ENCODE measurements at regions not wholly inside any gene's neighbourhood (a gene's known extent, or its start where the extent isn't known, plus 50 kb on each side); places are given as distances from the start of the nearest gene placed in this dataset.

- no peaks in the 10 kb centered on the region for H3K79me2 ChIP-seq (ENCODE audit: insufficient read depth, low read length)
- H3K27ac ChIP-seq (ENCODE audit: low read length) = no peak overlapping the region
- H3K4me2 ChIP-seq (ENCODE audit: insufficient read depth, low read length) = no peak overlapping the region
- H3K9me3 ChIP-seq (ENCODE audit: insufficient read depth, low read length, severe bottlenecking) = no peaks in the 10 kb centered on the region
- ATAC-seq (ENCODE audit: insufficient read depth, low read depth) (no peak), DNase-seq (no peak)
- no peaks in the 10 kb centered on the region for H3K27me3 ChIP-seq (ENCODE audit: insufficient read depth, low read length, poor library complexity)
- H3K9ac ChIP-seq (ENCODE audit: low read depth, low read length) = no peak overlapping the region
- no peak overlapping the region for H2AFZ ChIP-seq (ENCODE audit: low read depth, low read length)
- no peak for TF ChIP-seq EZH2 (IDR thresholded peaks at IDR 0.05; ENCODE audit: borderline replicate concordance, low read depth, low read length, severe bottlenecking)
- TF ChIP-seq, protein P1, sequence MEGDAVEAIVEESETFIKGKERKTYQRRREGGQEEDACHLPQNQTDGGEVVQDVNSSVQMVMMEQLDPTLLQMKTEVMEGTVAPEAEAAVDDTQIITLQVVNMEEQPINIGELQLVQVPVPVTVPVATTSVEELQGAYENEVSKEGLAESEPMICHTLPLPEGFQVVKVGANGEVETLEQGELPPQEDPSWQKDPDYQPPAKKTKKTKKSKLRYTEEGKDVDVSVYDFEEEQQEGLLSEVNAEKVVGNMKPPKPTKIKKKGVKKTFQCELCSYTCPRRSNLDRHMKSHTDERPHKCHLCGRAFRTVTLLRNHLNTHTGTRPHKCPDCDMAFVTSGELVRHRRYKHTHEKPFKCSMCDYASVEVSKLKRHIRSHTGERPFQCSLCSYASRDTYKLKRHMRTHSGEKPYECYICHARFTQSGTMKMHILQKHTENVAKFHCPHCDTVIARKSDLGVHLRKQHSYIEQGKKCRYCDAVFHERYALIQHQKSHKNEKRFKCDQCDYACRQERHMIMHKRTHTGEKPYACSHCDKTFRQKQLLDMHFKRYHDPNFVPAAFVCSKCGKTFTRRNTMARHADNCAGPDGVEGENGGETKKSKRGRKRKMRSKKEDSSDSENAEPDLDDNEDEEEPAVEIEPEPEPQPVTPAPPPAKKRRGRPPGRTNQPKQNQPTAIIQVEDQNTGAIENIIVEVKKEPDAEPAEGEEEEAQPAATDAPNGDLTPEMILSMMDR (IDR thresholded peaks at IDR 0.05; ENCODE audit: borderline replicate concordance, extremely low read depth, low read length, poor library complexity, severe bottlenecking) = no peak
- no peak overlapping the region for H3K4me3 ChIP-seq (ENCODE audit: low read depth in 1 of 2, low read length in 2 of 2)
- H3K36me3 ChIP-seq (ENCODE audit: insufficient read depth, low read length) = no peaks in the 10 kb centered on the region
- no peaks in the 10 kb centered on the region for H4K20me1 ChIP-seq (ENCODE audit: insufficient read depth, low read length)
- no peaks in the 10 kb centered on the region for H3K4me1 ChIP-seq (ENCODE audit: insufficient read depth, low read length)
Observed at GRCh38 chrX:9132036-9132638, 98.2 kb upstream of the FAM9B start.

DNA sequence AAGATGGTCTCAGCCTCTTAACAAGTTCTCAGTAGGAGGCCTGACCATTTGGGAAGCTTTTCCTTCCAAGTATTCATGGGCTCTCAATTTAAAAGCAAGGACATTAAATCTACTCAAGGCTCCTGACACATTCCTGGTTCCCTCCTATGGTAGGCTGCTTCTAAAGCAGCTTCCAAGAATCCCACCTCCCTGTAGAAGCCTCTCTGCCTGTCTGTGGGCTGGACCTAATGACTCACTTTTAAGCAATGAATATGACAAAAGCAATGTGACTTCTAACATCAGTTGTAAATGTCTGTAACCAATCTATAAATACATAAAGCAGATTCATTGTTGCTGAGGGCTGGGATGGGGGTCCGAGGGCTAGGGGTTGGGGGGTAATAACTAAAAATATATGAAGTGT, 99.5 kb upstream of the FAM9B start:
- DNase-seq = no peak
- no peak overlapping the region for H3K9ac ChIP-seq (ENCODE audit: low read depth, low read length)
- no peaks in the 10 kb centered on the region for H3K27me3 ChIP-seq (ENCODE audit: insufficient read depth, low read length, poor library complexity)
- no peaks in the 10 kb centered on the region for H3K9me3 ChIP-seq (ENCODE audit: insufficient read depth, low read length, severe bottlenecking)
- no peaks in the 10 kb centered on the region for H4K20me1 ChIP-seq (ENCODE audit: insufficient read depth, low read length)
- no peak overlapping the region for H2AFZ ChIP-seq (ENCODE audit: low read depth, low read length)
- no peak overlapping the region for H3K4me2 ChIP-seq (ENCODE audit: insufficient read depth, low read length)
- ATAC-seq (ENCODE audit: insufficient read depth, low read depth) = no peak
- H3K4me1 ChIP-seq (ENCODE audit: insufficient read depth, low read length) = no peaks in the 10 kb centered on the region
- no peaks in the 10 kb centered on the region for H3K36me3 ChIP-seq (ENCODE audit: insufficient read depth, low read length)
- TF ChIP-seq EZH2 (IDR thresholded peaks at IDR 0.05; ENCODE audit: borderline replicate concordance, low read depth, low read length, severe bottlenecking) = no peak
- TF ChIP-seq, protein P1 (IDR thresholded peaks at IDR 0.05; ENCODE audit: borderline replicate concordance, extremely low read depth, low read length, poor library complexity, severe bottlenecking) = no peak
- no peak overlapping the region for H3K4me3 ChIP-seq (ENCODE audit: low read depth in 1 of 2, low read length in 2 of 2)
- no peak overlapping the region for H3K27ac ChIP-seq (ENCODE audit: low read length)
- no peaks in the 10 kb centered on the region for H3K79me2 ChIP-seq (ENCODE audit: insufficient read depth, low read length)

GRCh38 chrX:9134366-9134765, 100.4 kb upstream of the FAM9B start:
- no peak overlapping the region for H2AFZ ChIP-seq (ENCODE audit: low read depth, low read length)
- ATAC-seq (ENCODE audit: insufficient read depth, low read depth) = no peak
- no peak for DNase-seq

More at GRCh38 chrX:9134366-9134765, 100.4 kb upstream of the FAM9B start:
- no peak overlapping the region for H3K27ac ChIP-seq (ENCODE audit: low read length)
- no peaks in the 10 kb centered on the region for H3K79me2 ChIP-seq (ENCODE audit: insufficient read depth, low read length)
- no peaks in the 10 kb centered on the region for H3K36me3 ChIP-seq (ENCODE audit: insufficient read depth, low read length)
- H3K4me1 ChIP-seq (ENCODE audit: insufficient read depth, low read length) = no peaks in the 10 kb centered on the region
- H3K4me3 ChIP-seq (ENCODE audit: low read depth in 1 of 2, low read length in 2 of 2) = no peak overlapping the region
- H3K27me3 ChIP-seq (ENCODE audit: insufficient read depth, low read length, poor library complexity) = no peaks in the 10 kb centered on the region
- no peaks in the 10 kb centered on the region for H4K20me1 ChIP-seq (ENCODE audit: insufficient read depth, low read length)
- H3K9me3 ChIP-seq (ENCODE audit: insufficient read depth, low read length, severe bottlenecking) = no peaks in the 10 kb centered on the region
- H3K4me2 ChIP-seq (ENCODE audit: insufficient read depth, low read length) = no peak overlapping the region
- TF ChIP-seq EZH2 (IDR thresholded peaks at IDR 0.05; ENCODE audit: borderline replicate concordance, low read depth, low read length, severe bottlenecking) = no peak
- TF ChIP-seq, protein P1 (IDR thresholded peaks at IDR 0.05; ENCODE audit: borderline replicate concordance, extremely low read depth, low read length, poor library complexity, severe bottlenecking) = no peak
- no peak overlapping the region for H3K9ac ChIP-seq (ENCODE audit: low read depth, low read length)
